ENCODE measurements at regions not wholly inside any gene's neighbourhood (a gene's known extent, or its start where the extent isn't known, plus 50 kb on each side); places are given as distances from the start of the nearest gene placed in this dataset.

DNA sequence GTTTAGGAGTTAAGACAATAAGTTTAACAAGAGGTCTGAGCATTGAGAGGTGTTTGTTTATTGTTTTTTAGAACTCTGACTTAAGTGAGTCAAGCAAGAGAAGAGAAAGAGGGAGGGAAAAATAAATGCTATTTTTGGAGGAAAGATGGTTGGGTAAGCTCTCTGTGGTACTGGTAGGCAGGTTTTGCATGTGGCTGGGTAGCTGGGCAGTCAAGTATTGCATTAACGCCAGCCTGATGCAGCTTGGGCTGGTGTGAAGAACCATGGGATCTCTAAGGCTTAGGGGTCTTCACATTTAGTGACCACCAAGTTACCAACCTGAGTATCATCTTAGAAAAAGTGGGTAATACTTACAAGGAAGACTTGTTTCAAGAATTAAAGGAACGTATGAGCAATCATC, 534.5 kb upstream of the SEMA6D start:
- TF ChIP-seq, protein P1, sequence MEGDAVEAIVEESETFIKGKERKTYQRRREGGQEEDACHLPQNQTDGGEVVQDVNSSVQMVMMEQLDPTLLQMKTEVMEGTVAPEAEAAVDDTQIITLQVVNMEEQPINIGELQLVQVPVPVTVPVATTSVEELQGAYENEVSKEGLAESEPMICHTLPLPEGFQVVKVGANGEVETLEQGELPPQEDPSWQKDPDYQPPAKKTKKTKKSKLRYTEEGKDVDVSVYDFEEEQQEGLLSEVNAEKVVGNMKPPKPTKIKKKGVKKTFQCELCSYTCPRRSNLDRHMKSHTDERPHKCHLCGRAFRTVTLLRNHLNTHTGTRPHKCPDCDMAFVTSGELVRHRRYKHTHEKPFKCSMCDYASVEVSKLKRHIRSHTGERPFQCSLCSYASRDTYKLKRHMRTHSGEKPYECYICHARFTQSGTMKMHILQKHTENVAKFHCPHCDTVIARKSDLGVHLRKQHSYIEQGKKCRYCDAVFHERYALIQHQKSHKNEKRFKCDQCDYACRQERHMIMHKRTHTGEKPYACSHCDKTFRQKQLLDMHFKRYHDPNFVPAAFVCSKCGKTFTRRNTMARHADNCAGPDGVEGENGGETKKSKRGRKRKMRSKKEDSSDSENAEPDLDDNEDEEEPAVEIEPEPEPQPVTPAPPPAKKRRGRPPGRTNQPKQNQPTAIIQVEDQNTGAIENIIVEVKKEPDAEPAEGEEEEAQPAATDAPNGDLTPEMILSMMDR (conservative IDR thresholded peaks at IDR 0.05; ENCODE audit: low read length) = no peak
- TF ChIP-seq EZH2phosphoT487 (IDR thresholded peaks at IDR 0.05; ENCODE audit: borderline replicate concordance, low read depth, low read length) = no peak

Data from OCI-LY7 (cell line).